ENCODE measurements at regions not wholly inside any gene's neighbourhood (a gene's known extent, or its start where the extent isn't known, plus 50 kb on each side); places are given as distances from the start of the nearest gene placed in this dataset.

DNA sequence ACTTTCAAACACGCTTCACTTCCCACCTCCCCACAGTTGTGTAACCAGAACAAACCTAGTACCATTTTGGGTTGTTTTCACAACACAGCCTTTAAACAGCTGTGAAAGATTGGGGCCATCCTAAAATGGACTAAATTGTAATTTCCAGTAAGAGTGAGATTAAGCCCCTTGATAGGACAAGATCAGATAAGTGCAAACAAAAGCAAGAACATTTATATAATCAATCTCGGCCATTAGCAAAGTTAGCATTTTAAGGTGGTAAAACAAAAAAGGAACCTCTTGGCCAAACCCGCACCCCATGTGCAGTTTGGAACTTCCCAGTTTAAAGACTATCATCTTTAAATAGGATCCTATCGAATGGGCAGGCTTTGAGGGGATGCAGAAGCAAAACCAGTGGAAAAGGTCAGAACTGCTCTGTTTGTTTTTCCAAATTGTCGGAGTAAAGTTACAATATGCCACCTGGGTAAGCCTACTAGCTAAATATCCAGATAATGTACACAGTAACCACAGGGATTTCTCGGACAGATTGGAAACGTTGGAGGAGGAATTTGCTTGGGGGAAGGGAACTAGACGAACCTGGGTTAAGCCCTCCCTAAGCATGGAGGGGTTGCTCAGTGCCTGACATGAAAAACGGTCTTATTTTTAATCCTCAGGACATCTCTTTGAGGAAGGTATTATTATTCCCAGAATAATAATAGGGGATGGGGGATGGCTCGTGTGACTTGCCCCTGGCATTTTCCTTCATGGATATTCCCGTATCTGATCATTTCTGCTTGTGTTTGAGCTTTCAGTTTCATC is 159.8 kb upstream of the SALL4 start:
- TF ChIP-seq, protein P1, sequence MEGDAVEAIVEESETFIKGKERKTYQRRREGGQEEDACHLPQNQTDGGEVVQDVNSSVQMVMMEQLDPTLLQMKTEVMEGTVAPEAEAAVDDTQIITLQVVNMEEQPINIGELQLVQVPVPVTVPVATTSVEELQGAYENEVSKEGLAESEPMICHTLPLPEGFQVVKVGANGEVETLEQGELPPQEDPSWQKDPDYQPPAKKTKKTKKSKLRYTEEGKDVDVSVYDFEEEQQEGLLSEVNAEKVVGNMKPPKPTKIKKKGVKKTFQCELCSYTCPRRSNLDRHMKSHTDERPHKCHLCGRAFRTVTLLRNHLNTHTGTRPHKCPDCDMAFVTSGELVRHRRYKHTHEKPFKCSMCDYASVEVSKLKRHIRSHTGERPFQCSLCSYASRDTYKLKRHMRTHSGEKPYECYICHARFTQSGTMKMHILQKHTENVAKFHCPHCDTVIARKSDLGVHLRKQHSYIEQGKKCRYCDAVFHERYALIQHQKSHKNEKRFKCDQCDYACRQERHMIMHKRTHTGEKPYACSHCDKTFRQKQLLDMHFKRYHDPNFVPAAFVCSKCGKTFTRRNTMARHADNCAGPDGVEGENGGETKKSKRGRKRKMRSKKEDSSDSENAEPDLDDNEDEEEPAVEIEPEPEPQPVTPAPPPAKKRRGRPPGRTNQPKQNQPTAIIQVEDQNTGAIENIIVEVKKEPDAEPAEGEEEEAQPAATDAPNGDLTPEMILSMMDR (IDR thresholded peaks at IDR 0.05) = no peak
- no peak for TF ChIP-seq POLR2A (IDR thresholded peaks at IDR 0.05)
